MM.1S (cell line): ENCODE measurements at regions not wholly inside any gene's neighbourhood (a gene's known extent, or its start where the extent isn't known, plus 50 kb on each side); places are given as distances from the start of the nearest gene placed in this dataset.
A peak's percentile ranks its signal among the peaks of the same experiment; 100 is the strongest.

Source experiments
- DNase-seq: peaks from one replicate; pipeline ENCODE4 v3.0.0-alpha.2; 2015
- H2AFZ ChIP-seq: fragments of 300-600 bp; sonication (generic); 2 replicates; pipeline ENCODE4 v1.6.0; 2016; ENCODE audit warnings: antibody characterized with exemption, low read length
- H3F3A ChIP-seq: fragments of 300-600 bp; sonication (generic); 2 replicates; pipeline ENCODE4 v1.6.1; 2016; ENCODE audit warnings: mild to moderate bottlenecking, antibody characterized with exemption, low read length, moderate library complexity, mixed read lengths; ENCODE audit not compliant: insufficient read depth
- H3K27ac ChIP-seq: fragments of 300-600 bp; sonication (generic); 2 replicates; pipeline ENCODE4 v1.5.1; 2016; ENCODE audit warnings: mild to moderate bottlenecking, low read length
- H3K27me3 ChIP-seq: fragments of 300-600 bp; sonication (generic); replicated peaks from 2 replicates; pipeline ENCODE4 v1.6.0; 2016; ENCODE audit warnings: low read length; ENCODE audit not compliant: insufficient read depth
- H3K36me3 ChIP-seq: fragments of 300-600 bp; sonication (generic); replicated peaks from 2 replicates; pipeline ENCODE4 v1.6.1; 2016; ENCODE audit warnings: mild to moderate bottlenecking, low read length, mixed read lengths; ENCODE audit not compliant: insufficient read depth
- H3K4me1 ChIP-seq: fragments of 300-600 bp; sonication (generic); 2 replicates; pipeline ENCODE4 v1.6.1; 2016; ENCODE audit warnings: low read length, mixed read lengths
- H3K4me2 ChIP-seq: fragments of 300-600 bp; sonication (generic); 2 replicates; pipeline ENCODE4 v1.6.0; 2016; ENCODE audit warnings: low read depth, low read length
- H3K4me3 ChIP-seq: fragments of 300-600 bp; sonication (generic); 2 replicates; pipeline ENCODE4 v1.5.1; 2016; ENCODE audit warnings: low read length, mixed read lengths
- H3K79me2 ChIP-seq: fragments of 300-600 bp; sonication (generic); 2 replicates; pipeline ENCODE4 v1.6.1; 2016; ENCODE audit warnings: mixed run types, low read length, mixed read lengths
- H3K9ac ChIP-seq: fragments of 300-600 bp; sonication (generic); 2 replicates; pipeline ENCODE4 v1.6.1; 2016; ENCODE audit warnings: low read length, mixed read lengths
- H3K9me2 ChIP-seq: fragments of 300-600 bp; sonication (generic); replicated peaks from 2 replicates; pipeline ENCODE4 v1.6.1; 2016; ENCODE audit warnings: mild to moderate bottlenecking, low read length, mixed read lengths; ENCODE audit not compliant: insufficient read depth
- H3K9me3 ChIP-seq: fragments of 300-600 bp; sonication (generic); replicated peaks from 2 replicates; pipeline ENCODE4 v1.6.1; 2016; ENCODE audit warnings: mild to moderate bottlenecking, low read length, mixed read lengths; ENCODE audit not compliant: insufficient read depth
- H4K20me1 ChIP-seq: fragments of 300-600 bp; sonication (generic); 2 replicates; pipeline ENCODE4 v1.6.1; 2016; ENCODE audit warnings: mild to moderate bottlenecking, low read length, moderate library complexity, mixed read lengths; ENCODE audit not compliant: insufficient read depth
- EZH2 ChIP-seq: fragments of 300-600 bp; sonication (generic); optimal IDR thresholded peaks from 2 replicates; pipeline ENCODE3; 2017; ENCODE audit warnings: low read depth, mild to moderate bottlenecking, antibody characterized with exemption, low read length, mixed read lengths
- EZH2phosphoT487 ChIP-seq: fragments of 300-600 bp; sonication (generic); IDR thresholded peaks from 2 replicates; pipeline ENCODE4 v1.6.1; 2018; ENCODE audit warnings: antibody characterized with exemption, low read length
- TF ChIP-seq, protein P1 (sequence below): fragments of 300-600 bp; sonication (generic); IDR thresholded peaks from 2 replicates; pipeline ENCODE4 v1.5.1; 2016; ENCODE audit warnings: antibody characterized with exemption, low read length, mixed read lengths

GRCh38 chr2:191565120-191565519 lies 112.8 kb upstream of the NABP1 start:
- no peaks in the 10 kb centered on the region for H3K36me3 ChIP-seq
- TF ChIP-seq, protein P1, sequence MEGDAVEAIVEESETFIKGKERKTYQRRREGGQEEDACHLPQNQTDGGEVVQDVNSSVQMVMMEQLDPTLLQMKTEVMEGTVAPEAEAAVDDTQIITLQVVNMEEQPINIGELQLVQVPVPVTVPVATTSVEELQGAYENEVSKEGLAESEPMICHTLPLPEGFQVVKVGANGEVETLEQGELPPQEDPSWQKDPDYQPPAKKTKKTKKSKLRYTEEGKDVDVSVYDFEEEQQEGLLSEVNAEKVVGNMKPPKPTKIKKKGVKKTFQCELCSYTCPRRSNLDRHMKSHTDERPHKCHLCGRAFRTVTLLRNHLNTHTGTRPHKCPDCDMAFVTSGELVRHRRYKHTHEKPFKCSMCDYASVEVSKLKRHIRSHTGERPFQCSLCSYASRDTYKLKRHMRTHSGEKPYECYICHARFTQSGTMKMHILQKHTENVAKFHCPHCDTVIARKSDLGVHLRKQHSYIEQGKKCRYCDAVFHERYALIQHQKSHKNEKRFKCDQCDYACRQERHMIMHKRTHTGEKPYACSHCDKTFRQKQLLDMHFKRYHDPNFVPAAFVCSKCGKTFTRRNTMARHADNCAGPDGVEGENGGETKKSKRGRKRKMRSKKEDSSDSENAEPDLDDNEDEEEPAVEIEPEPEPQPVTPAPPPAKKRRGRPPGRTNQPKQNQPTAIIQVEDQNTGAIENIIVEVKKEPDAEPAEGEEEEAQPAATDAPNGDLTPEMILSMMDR, result no peak
- TF ChIP-seq EZH2phosphoT487 (no peak), EZH2 (no peak)
- no peak overlapping the region for H3K9ac ChIP-seq
- no peaks in the 10 kb centered on the region for H3K4me1 ChIP-seq
- DNase-seq, result no peak
- H4K20me1 ChIP-seq, result no peaks in the 10 kb centered on the region
- H3K4me3 ChIP-seq, result no peak overlapping the region
- no peak overlapping the region for H3K4me2 ChIP-seq
- no peaks in the 10 kb centered on the region for H3K27me3 ChIP-seq
- H2AFZ ChIP-seq, result no peak overlapping the region
- H3K27ac ChIP-seq, result no peak overlapping the region
- H3F3A ChIP-seq, result no peaks in the 10 kb centered on the region
- H3K79me2 ChIP-seq, result no peaks in the 10 kb centered on the region
- no peaks in the 10 kb centered on the region for H3K9me3 ChIP-seq
- H3K9me2 ChIP-seq, result no peaks in the 10 kb centered on the region

DNA sequence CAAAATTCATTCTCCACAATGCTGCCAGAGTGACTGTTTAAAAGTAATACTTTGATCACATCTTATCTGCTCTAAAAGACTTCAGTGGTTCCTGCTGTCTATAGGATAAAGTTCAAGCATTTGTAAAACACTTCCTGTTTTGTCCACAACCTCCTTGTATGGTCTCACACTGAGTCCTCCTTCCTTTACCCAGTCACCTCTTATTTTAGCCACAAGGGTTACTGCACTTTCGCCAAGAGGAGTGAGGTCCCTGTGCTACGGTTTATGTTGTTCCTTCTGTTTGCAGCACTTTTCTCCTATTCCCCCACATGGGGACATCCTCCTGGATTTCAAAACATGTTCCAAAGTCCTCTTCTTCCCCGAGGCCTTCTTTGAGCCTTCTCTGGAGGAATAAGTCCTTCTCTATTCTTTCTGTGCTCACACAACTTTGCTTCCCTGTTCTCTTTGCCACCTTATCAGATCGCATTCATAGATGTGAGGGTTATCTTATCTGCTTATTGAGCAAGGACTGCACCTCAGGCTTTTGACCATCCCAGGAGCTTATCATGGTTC lies 112.2 kb upstream of the NABP1 start:
- DNase-seq, result no peak
- H2AFZ ChIP-seq, result no peak overlapping the region
- no peak overlapping the region for H3K4me3 ChIP-seq
- no peaks in the 10 kb centered on the region; the same call in 1 of the 2 replicates for H3F3A ChIP-seq
- H3K9me2 ChIP-seq, result no peaks in the 10 kb centered on the region
- peaks cover 4% of the 10 kb centered on the region for H3K4me1 ChIP-seq
- no peaks in the 10 kb centered on the region for H3K9me3 ChIP-seq
- no peaks in the 10 kb centered on the region for H4K20me1 ChIP-seq
- H3K27me3 ChIP-seq, result no peaks in the 10 kb centered on the region
- H3K9ac ChIP-seq, result no peak overlapping the region
- H3K27ac ChIP-seq, result no peak overlapping the region
- no peaks in the 10 kb centered on the region for H3K36me3 ChIP-seq
- no peak overlapping the region for H3K4me2 ChIP-seq
- no peaks in the 10 kb centered on the region for H3K79me2 ChIP-seq
- TF ChIP-seq EZH2, result no peak
- TF ChIP-seq EZH2phosphoT487, result no peak
- TF ChIP-seq, protein P1, result no peak

- Histone ChIP-seq H3K4me2 (no peak overlapping the region), H4K20me1 (no peaks in the 10 kb centered on the region), H3K4me3 (no peak overlapping the region), H3K4me1 (peaks cover 6% of the 10 kb centered on the region), H3K36me3 (no peaks in the 10 kb centered on the region), H3F3A (no peaks in the 10 kb centered on the region; the same call in 1 of the 2 replicates), H3K9me2 (no peaks in the 10 kb centered on the region), H3K27ac (no peak overlapping the region), H3K79me2 (no peaks in the 10 kb centered on the region), H3K9me3 (no peaks in the 10 kb centered on the region), H2AFZ (no peak overlapping the region), H3K27me3 (no peaks in the 10 kb centered on the region), H3K9ac (no peak overlapping the region)
- TF ChIP-seq, protein P1, result peak; percentile 86
- TF ChIP-seq EZH2phosphoT487, result no peak
- TF ChIP-seq EZH2, result no peak
- peak; percentile 71 for DNase-seq
Observed at GRCh38 chr2:191566344-191566743, 111.6 kb upstream of the NABP1 start.
